ENCODE measurements at regions not wholly inside any gene's neighbourhood (a gene's known extent, or its start where the extent isn't known, plus 50 kb on each side); places are given as distances from the start of the nearest gene placed in this dataset.
A peak's percentile ranks its signal among the peaks of the same experiment; 100 is the strongest.

- no TSS peak for BruUV-seq (replicated peaks)
- in situ Hi-C loops (cut with MboI), result no loop called here
- H3K79me2 ChIP-seq (ENCODE audit: control insufficient read depth, insufficient read depth, low read length), result no peaks in the 10 kb centered on the region
- no peak overlapping the region for H3K4me2 ChIP-seq (ENCODE audit: insufficient read depth, low read length)
- ChIA-PET POLR2A (interaction anchor here (0.6 kb wide), 1 partner anchor 740 kb away, joined by 3 read pairs; no protein-coding TSS in a partner anchor), CTCF (ENCODE audit: low intra/inter-chr PET ratio) (interaction anchor here (0.7 kb wide), 1 partner anchor 237 kb away, joined by 3 read pairs; no protein-coding TSS in a partner anchor)
- intact Hi-C loops (cut with micrococcal nuclease), result no loop called here
- no peak overlapping the region for H2AFZ ChIP-seq (ENCODE audit: low read depth, low read length)
- FAIRE-seq, result no peak
- no peak overlapping the region for H3K4me3 ChIP-seq
- DNase-seq (ENCODE audit: extremely low read depth in 1 of 4, low spot score in 3 of 4), result no peak
- peak; percentile 89 for TF ChIP-seq MEIS2 (IDR thresholded peaks at IDR 0.05; ENCODE audit: partially characterized antibody)
- TF ChIP-seq ATF7 (IDR thresholded peaks at IDR 0.05), result peak; percentile 61; the same call in 1 of the 2 replicates
- TF ChIP-seq JUND (IDR thresholded peaks at IDR 0.05; ENCODE audit: borderline replicate concordance, low read depth, low read length), result no peak
- peak; percentile 79; the same call in 2 of the 3 replicates for TF ChIP-seq JUND (tag; IDR thresholded peaks at IDR 0.05; ENCODE audit: borderline replicate concordance, low read depth, low read length)
- TF ChIP-seq NFIC (IDR thresholded peaks at IDR 0.05), result peak; percentile 49
- TF ChIP-seq PKNOX1 (IDR thresholded peaks at IDR 0.05), result 0 out of 2 replicates have a peak, but pooled peaks have one; percentile 11
- TF ChIP-seq PBX2 (CRISPR knock-in tag; IDR thresholded peaks at IDR 0.05; ENCODE audit: low read depth), result no peak
- peak; percentile 79 for TF ChIP-seq PBX2 (tag; conservative IDR thresholded peaks at IDR 0.05; ENCODE audit: low read depth)
- TF ChIP-seq PHF8 (IDR thresholded peaks at IDR 0.05; ENCODE audit: borderline replicate concordance, low read length), result no peak
- TF ChIP-seq PRPF4 (IDR thresholded peaks at IDR 0.05; ENCODE audit: insufficient read depth, low read depth, low read length, poor library complexity, severe bottlenecking), result no peak
- H4K20me1 ChIP-seq (replicated peaks; ENCODE audit: control insufficient read depth, insufficient read depth, low read length), result no peaks in the 10 kb centered on the region
- ATAC-seq, result no peak
- H3K9ac ChIP-seq (ENCODE audit: insufficient read depth in 1 of 2, low read depth in 2 of 2, low read length in 2 of 2), result no peak overlapping the region
- no peak overlapping the region for H3K27ac ChIP-seq (ENCODE audit: extremely low read depth, low read depth, low read length)
- H3K4me1 ChIP-seq (replicated peaks in 1 of 2; ENCODE audit: control insufficient read depth in 2 of 2, insufficient read depth in 2 of 2, low read length in 2 of 2), result no peaks in the 10 kb centered on the region
- no peaks in the 10 kb centered on the region for H3K9me3 ChIP-seq (replicated peaks; ENCODE audit: control insufficient read depth, insufficient read depth, low read depth, low read length)
- WGBS (ENCODE audit: insufficient coverage, low coverage, missing lambda C conversion rate), result 0% methylated on average over 6 of the region's 6 CpGs
- 0 out of 5 replicates have a peak, but pooled peaks cover 0 to 4% of the 10 kb centered on the region in 2 experiments for H3K27me3 ChIP-seq (ENCODE audit: control insufficient read depth in 2 of 2, insufficient read depth in 2 of 2, low read length in 2 of 2)
- H3K36me3 ChIP-seq (ENCODE audit: control insufficient read depth, insufficient read depth, low read length), result no peaks in the 10 kb centered on the region
- H3K9me1 ChIP-seq (ENCODE audit: control insufficient read depth, insufficient read depth, low read length), result no peaks in the 10 kb centered on the region
Observed at GRCh38 chr9:99601571-99602111, 220.0 kb upstream of the NR4A3 start.
